H9 (cell line): ENCODE measurements at regions not wholly inside any gene's neighbourhood (a gene's known extent, or its start where the extent isn't known, plus 50 kb on each side); places are given as distances from the start of the nearest gene placed in this dataset.

Experiments
- DNase-seq: peaks from one replicate; pipeline ENCODE4 v3.0.0-alpha.2; 2017
- H2AFZ ChIP-seq: one replicate; pipeline ENCODE4 v1.6.1; 2013; ENCODE audit warnings: mild to moderate bottlenecking, low read length, control low read depth, moderate library complexity
- H2AK5ac ChIP-seq: 2 replicates; pipeline ENCODE4 v1.6.1; 2013; ENCODE audit warnings: low read length, control low read depth, mixed read lengths; ENCODE audit not compliant: insufficient read length
- H2BK120ac ChIP-seq: one replicate; pipeline ENCODE4 v1.6.1; 2013; ENCODE audit warnings: low read depth, mild to moderate bottlenecking, low read length, control low read depth, inconsistent platforms; ENCODE audit not compliant: poor library complexity, severe bottlenecking
- H2BK12ac ChIP-seq: 2 replicates; pipeline ENCODE4 v1.6.1; 2013; ENCODE audit warnings: low read length, control low read depth, mixed read lengths, low read depth; ENCODE audit not compliant: insufficient read length
- H2BK15ac ChIP-seq: 2 replicates; pipeline ENCODE4 v1.6.1; 2013; ENCODE audit warnings: low read depth, low read length, control low read depth
- H2BK20ac ChIP-seq: one replicate; pipeline ENCODE4 v1.6.1; 2013; ENCODE audit warnings: low read depth, mild to moderate bottlenecking, low read length, control low read depth, inconsistent platforms; ENCODE audit not compliant: poor library complexity, severe bottlenecking
- H2BK5ac ChIP-seq: 2 replicates; pipeline ENCODE4 v1.6.1; 2013; ENCODE audit warnings: low read length, control low read depth, mixed read lengths; ENCODE audit not compliant: insufficient read length
- H3K14ac ChIP-seq: 2 replicates; pipeline ENCODE4 v1.6.1; 2013; ENCODE audit warnings: low read length, control low read depth; ENCODE audit not compliant: insufficient read depth
- H3K18ac ChIP-seq: 2 replicates; pipeline ENCODE4 v1.6.1; 2013; ENCODE audit warnings: low read depth, mild to moderate bottlenecking, mixed read lengths, low read length, control low read depth; ENCODE audit not compliant: insufficient read length
- H3K23ac ChIP-seq: 2 replicates; pipeline ENCODE4 v1.6.1; 2013; ENCODE audit warnings: low read length, control low read depth, mixed read lengths, low read depth; ENCODE audit not compliant: insufficient read length
- H3K23me2 ChIP-seq: 2 replicates; pipeline ENCODE4 v1.6.1; 2013; ENCODE audit warnings: low read depth, mild to moderate bottlenecking, mixed read lengths, low read length, control low read depth; ENCODE audit not compliant: insufficient read length, poor library complexity, severe bottlenecking
- H3K27ac ChIP-seq: 2 replicates; pipeline ENCODE4 v1.5.1; 2013; ENCODE audit warnings: low read length, control low read depth, mixed read lengths, low read depth; ENCODE audit not compliant: insufficient read length
- H3K27me3 ChIP-seq: 2 replicates; pipeline ENCODE4 v1.6.1; 2013; ENCODE audit warnings: low read length, control low read depth, inconsistent platforms; ENCODE audit not compliant: insufficient read depth
- H3K4ac ChIP-seq: 2 replicates; pipeline ENCODE4 v1.6.1; 2013; ENCODE audit warnings: low read depth, mild to moderate bottlenecking, control low read depth, inconsistent platforms, low read length, moderate library complexity
- H3K4me1 ChIP-seq: 2 replicates; pipeline ENCODE4 v1.6.1; 2013; ENCODE audit warnings: low read length, control low read depth, inconsistent platforms; ENCODE audit not compliant: insufficient read depth
- H3K4me2 ChIP-seq: 2 replicates; pipeline ENCODE4 v1.6.1; 2013; ENCODE audit warnings: low read length, control low read depth, mixed read lengths; ENCODE audit not compliant: insufficient read length, insufficient read depth
- H3K56ac ChIP-seq: 2 replicates; pipeline ENCODE4 v1.6.1; 2013; ENCODE audit warnings: low read depth, mild to moderate bottlenecking, mixed read lengths, low read length, control low read depth; ENCODE audit not compliant: insufficient read length
- H3K79me1 ChIP-seq: 2 replicates; pipeline ENCODE4 v1.6.1; 2013; ENCODE audit warnings: low read depth, mild to moderate bottlenecking, moderate library complexity, low read length, control low read depth, inconsistent platforms; ENCODE audit not compliant: insufficient read depth, poor library complexity, severe bottlenecking
- H3K79me2 ChIP-seq: 2 replicates; pipeline ENCODE4 v1.6.1; 2013; ENCODE audit warnings: low read length, control low read depth, inconsistent platforms; ENCODE audit not compliant: insufficient read depth
- H3K9ac ChIP-seq: 2 replicates; pipeline ENCODE4 v1.6.1; 2013; ENCODE audit warnings: low read length, control low read depth, mixed read lengths; ENCODE audit not compliant: insufficient read length; ENCODE audit errors: extremely low read depth
- H3K9me3 ChIP-seq: one replicate; pipeline ENCODE4 v1.6.1; 2013; ENCODE audit warnings: low read depth, low read length, inconsistent platforms; ENCODE audit not compliant: control insufficient read depth
- H3T11ph ChIP-seq: one replicate; pipeline ENCODE4 v1.6.1; 2013; ENCODE audit warnings: mild to moderate bottlenecking, low read length, control low read depth, inconsistent platforms
- H4K20me1 ChIP-seq: one replicate; pipeline ENCODE4 v1.6.1; 2013; ENCODE audit not compliant: control insufficient read depth, insufficient read length, insufficient read depth
- H4K5ac ChIP-seq: 2 replicates; pipeline ENCODE4 v1.6.1; 2013; ENCODE audit warnings: low read depth, mild to moderate bottlenecking, mixed read lengths, low read length, control low read depth; ENCODE audit not compliant: insufficient read length
- H4K8ac ChIP-seq: replicated peaks from 2 replicates; pipeline ENCODE4 v1.6.1; 2013; ENCODE audit warnings: low read length, control low read depth, mixed read lengths, low read depth; ENCODE audit not compliant: insufficient read length
- H4K91ac ChIP-seq: 2 replicates; pipeline ENCODE4 v1.6.1; 2013; ENCODE audit warnings: low read depth, mild to moderate bottlenecking, moderate library complexity, mixed read lengths, low read length, control low read depth; ENCODE audit not compliant: insufficient read length
- H3K27ac Mint-ChIP-seq, 3 experiments: 2 replicates in 2 of 3; 3 replicates in 1 of 3; pipeline ENCODE4 v1.8.0; 2020 to 2021; ENCODE audit warnings: mixed read lengths in 3 of 3, mild to moderate bottlenecking in 1 of 3, moderate library complexity in 1 of 3
- H3K27me3 Mint-ChIP-seq: 2 replicates; pipeline ENCODE4 v1.8.0; 2021; ENCODE audit warnings: low read depth, mild to moderate bottlenecking, moderate library complexity, mixed read lengths
- H3K36me3 Mint-ChIP-seq, 3 experiments: 2 replicates in 2 of 3; 3 replicates in 1 of 3; pipeline ENCODE4 v1.8.0; 2020 to 2021; ENCODE audit warnings: low read depth in 3 of 3, mixed read lengths in 3 of 3; ENCODE audit not compliant: insufficient read depth in 1 of 3
- H3K4me1 Mint-ChIP-seq, 2 experiments: 2 replicates each; pipeline ENCODE4 v1.8.0; 2020; ENCODE audit warnings: mixed read lengths in 2 of 2
- H3K4me3 Mint-ChIP-seq, 2 experiments: 2 replicates in 1 of 2; 3 replicates in 1 of 2; pipeline ENCODE4 v1.8.0; 2020 to 2021; ENCODE audit warnings: mild to moderate bottlenecking in 2 of 2, mixed read lengths in 2 of 2, moderate library complexity in 1 of 2
- H3K9me3 Mint-ChIP-seq, 2 experiments: 2 replicates in 1 of 2; 3 replicates in 1 of 2; pipeline ENCODE4 v1.8.0; 2020; ENCODE audit warnings: mild to moderate bottlenecking in 2 of 2, mixed read lengths in 2 of 2, moderate library complexity in 1 of 2
- CTCF ChIP-seq: fragments of 200-600 bp; sonication (generic); conservative IDR thresholded peaks from 3 replicates; pipeline ENCODE4 v1.8.0; 2021; ENCODE audit warnings: antibody characterized with exemption, mild to moderate bottlenecking
- WGBS: extraction: QIAGEN DNeasy Blood & Tissue Kit; methylation state at CpG from one replicate; pipeline ENCODE4 v1.1.7; 2013; ENCODE audit warnings: missing lambda C conversion rate, low lambda C conversion rate, mixed read lengths; ENCODE audit not compliant: insufficient read length; ENCODE audit errors: extremely low coverage; 5-methylcytosine and 5-hydroxymethylcytosine counted together

GRCh38 chr11:103637295-103637694 is 399.1 kb upstream of the DDI1 start:
- no peak overlapping the region for H3K27ac ChIP-seq
- DNase-seq: no peak
- no peak overlapping the region for H2BK120ac ChIP-seq
- no peak overlapping the region for H2BK20ac ChIP-seq
- no peak overlapping the region for H3K14ac ChIP-seq
- no peaks in the 10 kb centered on the region for H3K79me1 ChIP-seq
- WGBS: no CpG with 5 or more reads among the region's 2 CpGs
- H3K18ac ChIP-seq: no peak overlapping the region
- TF ChIP-seq CTCF: no peak
- Mint-ChIP-seq H3K27ac (peak overlapping the region in 2 of 3 experiments; percentile 15 to 74; a peak in 3 of 7 replicates), H3K36me3 (peaks cover 0 to 14% (median 11%) of the 10 kb centered on the region in 3 experiments; a peak in 5 of 7 replicates), H3K27me3 (no peaks in the 10 kb centered on the region), H3K9me3 (peaks cover 12 to 16% of the 10 kb centered on the region in 2 experiments), H3K4me3 (no peak overlapping the region), H3K4me1 (peaks cover 23 to 36% of the 10 kb centered on the region in 2 experiments)
- H2BK5ac ChIP-seq: no peak overlapping the region
- H4K20me1 ChIP-seq: no peaks in the 10 kb centered on the region
- no peaks in the 10 kb centered on the region for H3K9me3 ChIP-seq
- H3T11ph ChIP-seq: no peak overlapping the region
- H2AK5ac ChIP-seq: no peak overlapping the region
- H3K79me2 ChIP-seq: no peaks in the 10 kb centered on the region
- H4K8ac ChIP-seq: no peak overlapping the region
- no peak overlapping the region for H2BK12ac ChIP-seq
- H4K5ac ChIP-seq: no peak overlapping the region
- no peak overlapping the region for H3K23ac ChIP-seq
- no peak overlapping the region for H3K56ac ChIP-seq
- H4K91ac ChIP-seq: no peak overlapping the region
- peaks cover 2% of the 10 kb centered on the region; the same call in 1 of the 2 replicates for H3K4me1 ChIP-seq
- no peak overlapping the region for H2AFZ ChIP-seq
- H3K27me3 ChIP-seq: no peaks in the 10 kb centered on the region
- no peak overlapping the region for H3K4ac ChIP-seq
- H2BK15ac ChIP-seq: no peak overlapping the region
- no peak overlapping the region for H3K4me2 ChIP-seq
- no peaks in the 10 kb centered on the region for H3K23me2 ChIP-seq
- no peak overlapping the region for H3K9ac ChIP-seq
